ENCODE measurements at regions not wholly inside any gene's neighbourhood (a gene's known extent, or its start where the extent isn't known, plus 50 kb on each side); places are given as distances from the start of the nearest gene placed in this dataset.

DNA sequence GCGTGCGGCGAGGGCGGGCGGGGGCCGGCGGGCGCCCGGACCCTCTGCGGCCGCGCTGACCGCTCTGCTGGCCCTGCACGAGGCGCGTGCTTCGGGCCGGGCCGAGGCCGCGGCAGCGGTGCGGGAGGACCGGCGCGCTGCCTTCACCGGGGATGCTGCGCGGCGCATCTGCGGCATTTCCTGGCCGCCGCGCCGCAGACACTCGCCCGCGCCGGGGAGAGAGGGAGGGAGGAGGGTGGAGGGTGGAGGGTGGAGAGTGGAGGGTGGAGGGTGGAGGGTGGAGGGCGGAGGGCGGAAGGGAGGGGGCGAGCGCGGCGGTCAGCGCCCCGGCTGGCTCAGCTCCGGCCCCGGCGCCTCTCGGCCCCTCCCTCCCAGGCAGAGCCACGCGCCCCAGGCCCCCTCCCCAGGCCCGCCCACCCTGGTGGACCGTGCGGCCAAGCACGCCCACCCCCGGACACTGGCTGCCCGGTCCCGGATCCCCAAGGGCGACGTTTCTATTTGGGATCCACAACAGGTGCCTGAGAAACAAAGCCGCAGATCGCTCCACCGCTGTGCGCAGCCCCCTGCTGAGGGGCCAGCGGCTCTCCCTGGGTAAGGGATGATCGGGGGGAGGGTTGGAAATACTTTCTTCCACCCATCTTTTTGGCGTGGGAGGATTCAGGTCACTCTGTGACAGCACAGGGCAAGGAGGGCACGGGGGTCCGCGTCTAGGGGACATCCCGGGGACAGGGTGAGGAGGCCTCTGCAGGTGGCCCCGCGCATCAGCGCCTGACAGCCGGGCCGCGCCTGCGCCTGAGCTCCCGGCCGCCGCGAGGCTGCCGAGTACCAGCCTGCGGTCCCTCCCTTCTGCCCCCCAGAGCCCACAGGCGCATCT lies 111.2 kb upstream of the BEND6 start (continued):
- TF ChIP-seq BRCA1 (CRISPR knock-in tag; IDR thresholded peaks at IDR 0.05) (no peak), ZNF251 (CRISPR knock-in tag; IDR thresholded peaks at IDR 0.05) (no peak), ZNF572 (CRISPR knock-in tag; IDR thresholded peaks at IDR 0.05) (no peak), RXRA (CRISPR knock-in tag; IDR thresholded peaks at IDR 0.05) (peak; percentile 45), ZNF343 (CRISPR knock-in tag; IDR thresholded peaks at IDR 0.05) (no peak), REPIN1 (CRISPR knock-in tag; IDR thresholded peaks at IDR 0.05; ENCODE audit: borderline replicate concordance, low read depth) (peak; percentile 48; the same call in 1 of the 2 replicates), PAWR (CRISPR knock-in tag; IDR thresholded peaks at IDR 0.05; ENCODE audit: borderline replicate concordance) (no peak), CREM (IDR thresholded peaks at IDR 0.05) (no peak), CREM (CRISPR knock-in tag; IDR thresholded peaks at IDR 0.05) (no peak), ZNF543 (CRISPR knock-in tag; IDR thresholded peaks at IDR 0.05) (no peak), POLR2G (IDR thresholded peaks at IDR 0.05; ENCODE audit: low read depth, low read length) (peak; percentile 56), NFKBIZ (CRISPR knock-in tag; IDR thresholded peaks at IDR 0.05) (no peak), PCBP1 (IDR thresholded peaks at IDR 0.05; ENCODE audit: borderline replicate concordance, low read depth, low read length) (no peak), POLR2AphosphoS5 (IDR thresholded peaks at IDR 0.05; ENCODE audit: low read depth, low read length) (no peak)
- TF ChIP-seq, protein P1, sequence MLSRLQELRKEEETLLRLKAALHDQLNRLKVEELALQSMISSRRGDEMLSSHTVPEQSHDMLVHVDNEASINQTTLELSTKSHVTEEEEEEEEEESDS (CRISPR knock-in tag; IDR thresholded peaks at IDR 0.05; ENCODE audit: borderline replicate concordance) = no peak
- TF ChIP-seq, protein P2, sequence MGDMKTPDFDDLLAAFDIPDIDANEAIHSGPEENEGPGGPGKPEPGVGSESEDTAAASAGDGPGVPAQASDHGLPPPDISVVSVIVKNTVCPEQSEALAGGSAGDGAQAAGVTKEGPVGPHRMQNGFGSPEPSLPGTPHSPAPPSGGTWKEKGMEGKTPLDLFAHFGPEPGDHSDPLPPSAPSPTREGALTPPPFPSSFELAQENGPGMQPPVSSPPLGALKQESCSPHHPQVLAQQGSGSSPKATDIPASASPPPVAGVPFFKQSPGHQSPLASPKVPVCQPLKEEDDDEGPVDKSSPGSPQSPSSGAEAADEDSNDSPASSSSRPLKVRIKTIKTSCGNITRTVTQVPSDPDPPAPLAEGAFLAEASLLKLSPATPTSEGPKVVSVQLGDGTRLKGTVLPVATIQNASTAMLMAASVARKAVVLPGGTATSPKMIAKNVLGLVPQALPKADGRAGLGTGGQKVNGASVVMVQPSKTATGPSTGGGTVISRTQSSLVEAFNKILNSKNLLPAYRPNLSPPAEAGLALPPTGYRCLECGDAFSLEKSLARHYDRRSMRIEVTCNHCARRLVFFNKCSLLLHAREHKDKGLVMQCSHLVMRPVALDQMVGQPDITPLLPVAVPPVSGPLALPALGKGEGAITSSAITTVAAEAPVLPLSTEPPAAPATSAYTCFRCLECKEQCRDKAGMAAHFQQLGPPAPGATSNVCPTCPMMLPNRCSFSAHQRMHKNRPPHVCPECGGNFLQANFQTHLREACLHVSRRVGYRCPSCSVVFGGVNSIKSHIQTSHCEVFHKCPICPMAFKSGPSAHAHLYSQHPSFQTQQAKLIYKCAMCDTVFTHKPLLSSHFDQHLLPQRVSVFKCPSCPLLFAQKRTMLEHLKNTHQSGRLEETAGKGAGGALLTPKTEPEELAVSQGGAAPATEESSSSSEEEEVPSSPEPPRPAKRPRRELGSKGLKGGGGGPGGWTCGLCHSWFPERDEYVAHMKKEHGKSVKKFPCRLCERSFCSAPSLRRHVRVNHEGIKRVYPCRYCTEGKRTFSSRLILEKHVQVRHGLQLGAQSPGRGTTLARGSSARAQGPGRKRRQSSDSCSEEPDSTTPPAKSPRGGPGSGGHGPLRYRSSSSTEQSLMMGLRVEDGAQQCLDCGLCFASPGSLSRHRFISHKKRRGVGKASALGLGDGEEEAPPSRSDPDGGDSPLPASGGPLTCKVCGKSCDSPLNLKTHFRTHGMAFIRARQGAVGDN (CRISPR knock-in tag; IDR thresholded peaks at IDR 0.05) = peak; percentile 82
- TF ChIP-seq, protein P3, sequence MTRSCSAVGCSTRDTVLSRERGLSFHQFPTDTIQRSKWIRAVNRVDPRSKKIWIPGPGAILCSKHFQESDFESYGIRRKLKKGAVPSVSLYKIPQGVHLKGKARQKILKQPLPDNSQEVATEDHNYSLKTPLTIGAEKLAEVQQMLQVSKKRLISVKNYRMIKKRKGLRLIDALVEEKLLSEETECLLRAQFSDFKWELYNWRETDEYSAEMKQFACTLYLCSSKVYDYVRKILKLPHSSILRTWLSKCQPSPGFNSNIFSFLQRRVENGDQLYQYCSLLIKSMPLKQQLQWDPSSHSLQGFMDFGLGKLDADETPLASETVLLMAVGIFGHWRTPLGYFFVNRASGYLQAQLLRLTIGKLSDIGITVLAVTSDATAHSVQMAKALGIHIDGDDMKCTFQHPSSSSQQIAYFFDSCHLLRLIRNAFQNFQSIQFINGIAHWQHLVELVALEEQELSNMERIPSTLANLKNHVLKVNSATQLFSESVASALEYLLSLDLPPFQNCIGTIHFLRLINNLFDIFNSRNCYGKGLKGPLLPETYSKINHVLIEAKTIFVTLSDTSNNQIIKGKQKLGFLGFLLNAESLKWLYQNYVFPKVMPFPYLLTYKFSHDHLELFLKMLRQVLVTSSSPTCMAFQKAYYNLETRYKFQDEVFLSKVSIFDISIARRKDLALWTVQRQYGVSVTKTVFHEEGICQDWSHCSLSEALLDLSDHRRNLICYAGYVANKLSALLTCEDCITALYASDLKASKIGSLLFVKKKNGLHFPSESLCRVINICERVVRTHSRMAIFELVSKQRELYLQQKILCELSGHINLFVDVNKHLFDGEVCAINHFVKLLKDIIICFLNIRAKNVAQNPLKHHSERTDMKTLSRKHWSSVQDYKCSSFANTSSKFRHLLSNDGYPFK (CRISPR knock-in tag; IDR thresholded peaks at IDR 0.05; ENCODE audit: borderline replicate concordance) = peak; percentile 58; the same call in 1 of the 2 replicates
- TF ChIP-seq, protein P4, sequence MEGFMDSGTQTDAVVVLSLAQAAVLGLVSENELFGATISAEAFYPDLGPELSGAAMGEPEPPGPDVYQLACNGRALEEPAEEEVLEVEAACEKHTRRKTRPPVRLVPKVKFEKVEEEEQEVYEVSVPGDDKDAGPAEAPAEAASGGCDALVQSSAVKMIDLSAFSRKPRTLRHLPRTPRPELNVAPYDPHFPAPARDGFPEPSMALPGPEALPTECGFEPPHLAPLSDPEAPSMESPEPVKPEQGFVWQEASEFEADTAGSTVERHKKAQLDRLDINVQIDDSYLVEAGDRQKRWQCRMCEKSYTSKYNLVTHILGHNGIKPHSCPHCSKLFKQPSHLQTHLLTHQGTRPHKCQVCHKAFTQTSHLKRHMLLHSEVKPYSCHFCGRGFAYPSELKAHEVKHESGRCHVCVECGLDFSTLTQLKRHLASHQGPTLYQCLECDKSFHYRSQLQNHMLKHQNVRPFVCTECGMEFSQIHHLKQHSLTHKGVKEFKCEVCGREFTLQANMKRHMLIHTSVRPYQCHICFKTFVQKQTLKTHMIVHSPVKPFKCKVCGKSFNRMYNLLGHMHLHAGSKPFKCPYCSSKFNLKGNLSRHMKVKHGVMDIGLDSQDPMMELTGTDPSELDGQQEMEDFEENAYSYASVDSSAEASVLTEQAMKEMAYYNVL (CRISPR knock-in tag; IDR thresholded peaks at IDR 0.05; ENCODE audit: borderline replicate concordance) = no peak

Data from HepG2 (cell line).